GM13976 (cell line): ENCODE measurements at regions not wholly inside any gene's neighbourhood (a gene's known extent, or its start where the extent isn't known, plus 50 kb on each side); places are given as distances from the start of the nearest gene placed in this dataset.

Experiments
- DNase-seq: peaks from one replicate; pipeline ENCODE4 v3.0.0; 2012; ENCODE audit warnings: low spot score
- CTCF ChIP-seq: IDR thresholded peaks from 2 replicates; pipeline ENCODE4 v1.5.1; 2012; ENCODE audit warnings: borderline replicate concordance, mild to moderate bottlenecking; ENCODE audit not compliant: insufficient read depth; ENCODE audit errors: extremely low read depth, missing control alignments, control extremely low read depth
- in situ Hi-C: fragments of 300-500 bp; cut with MboI; formaldehyde crosslinking; loops from one replicate; pipeline ENCODE4 v1.12.0; 2022; ENCODE audit warnings: low sequenced_read_pairs, mixed read lengths, inconsistent platforms; ENCODE audit not compliant: unreplicated experiment

GRCh38 chr13:67833564-67833963, 603.4 kb upstream of the PCDH9 start:
- in situ Hi-C loops: no loop called here
- no peak for DNase-seq
- no peak for TF ChIP-seq CTCF

DNA sequence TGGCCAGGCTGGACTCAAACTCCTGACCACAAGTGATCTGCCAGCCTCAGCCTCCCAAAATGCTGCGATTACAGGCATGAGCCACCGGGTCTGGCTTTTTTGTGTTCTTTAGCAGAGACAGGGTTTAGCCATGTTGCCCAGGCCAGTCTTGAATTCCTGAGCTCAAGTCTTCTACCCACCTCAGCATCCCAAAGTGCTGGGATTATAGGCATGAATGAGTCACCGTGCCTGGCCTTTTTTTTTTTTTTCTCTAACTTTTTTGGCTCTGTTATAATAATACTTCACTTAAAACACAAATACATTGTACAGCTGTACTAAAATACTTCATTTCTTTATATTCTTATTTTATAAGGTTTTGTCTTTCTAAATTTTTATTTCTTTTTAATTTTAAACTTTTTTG, 599.5 kb upstream of the PCDH9 start:
- TF ChIP-seq CTCF: no peak
- in situ Hi-C loops: no loop called here
- DNase-seq: no peak

- in situ Hi-C loops: no loop called here
- no peak for TF ChIP-seq CTCF
- DNase-seq: no peak
Observed at GRCh38 chr13:67827992-67828391, 597.9 kb upstream of the PCDH9 start.

DNA sequence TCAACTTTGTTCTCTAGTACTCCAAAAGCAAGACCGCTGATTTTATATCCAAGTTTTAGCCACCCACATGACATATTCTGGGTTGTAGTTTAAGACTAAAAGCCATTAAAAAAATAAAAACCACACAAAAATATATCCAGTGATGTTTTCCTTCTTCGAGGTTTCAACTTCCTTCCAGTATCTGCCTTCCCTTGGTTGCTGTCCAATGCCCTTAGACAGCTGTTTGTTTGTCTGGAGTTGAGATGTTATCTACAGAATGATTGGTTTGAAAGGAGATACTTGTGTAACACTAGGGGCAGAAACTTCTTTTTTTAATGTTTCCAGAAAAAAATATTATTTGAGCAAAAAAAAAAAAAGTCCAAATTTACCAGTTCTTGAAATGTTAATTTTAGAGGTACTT, 591.5 kb upstream of the PCDH9 start:
- in situ Hi-C loops: no loop called here
- DNase-seq: no peak
- no peak for TF ChIP-seq CTCF

- no peak for TF ChIP-seq CTCF
- no peak for DNase-seq
- in situ Hi-C loops: no loop called here
Observed at GRCh38 chr13:67806796-67807195, 576.7 kb upstream of the PCDH9 start.

DNA sequence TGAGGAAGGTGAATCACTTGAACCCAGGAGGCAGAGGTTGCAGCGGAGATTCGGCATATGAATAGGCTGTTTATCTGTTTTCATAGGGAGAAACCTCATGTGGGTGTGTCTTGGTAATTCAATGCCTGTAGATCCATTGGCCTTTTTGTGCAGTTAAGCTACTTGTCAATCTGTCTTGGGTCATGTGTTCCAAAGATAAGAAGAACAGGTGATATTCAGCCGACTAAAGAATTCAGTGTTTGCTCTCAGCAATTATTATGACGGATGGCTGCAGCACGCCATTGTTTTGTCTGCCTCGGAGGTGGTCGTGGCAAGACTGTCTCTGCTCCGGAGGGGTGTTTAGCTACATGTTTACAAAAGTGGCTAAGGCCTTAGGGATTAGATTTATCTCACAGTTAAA, 573.0 kb upstream of the PCDH9 start:
- no peak for DNase-seq
- TF ChIP-seq CTCF: no peak
- in situ Hi-C loops: no loop called here

- in situ Hi-C loops: no loop called here
- no peak for TF ChIP-seq CTCF
- DNase-seq: no peak
Observed at GRCh38 chr13:67792151-67792676, 562.1 kb upstream of the PCDH9 start.
